ENCODE measurements at regions not wholly inside any gene's neighbourhood (a gene's known extent, or its start where the extent isn't known, plus 50 kb on each side); places are given as distances from the start of the nearest gene placed in this dataset.

DNA sequence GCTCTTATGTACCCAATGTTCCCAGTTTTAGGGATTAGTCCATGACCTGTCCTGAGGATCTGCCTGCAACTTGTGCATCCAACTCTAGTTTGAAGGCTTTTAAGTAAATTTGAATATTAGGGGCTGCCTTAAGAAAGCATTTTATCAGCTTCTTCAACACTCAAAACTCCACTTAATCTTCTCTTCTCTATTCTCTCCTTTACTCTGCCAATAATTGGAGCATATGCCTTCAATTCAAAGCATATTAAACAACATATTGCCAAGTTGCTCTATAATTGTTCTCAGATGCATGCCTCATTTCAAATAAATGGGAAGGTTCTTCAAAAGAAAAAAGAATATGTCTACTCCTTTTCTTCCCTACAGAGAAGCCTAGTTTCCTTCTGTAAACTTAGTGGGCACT is 84.8 kb upstream of the NCKAP5 start:
- TF ChIP-seq, protein P1, sequence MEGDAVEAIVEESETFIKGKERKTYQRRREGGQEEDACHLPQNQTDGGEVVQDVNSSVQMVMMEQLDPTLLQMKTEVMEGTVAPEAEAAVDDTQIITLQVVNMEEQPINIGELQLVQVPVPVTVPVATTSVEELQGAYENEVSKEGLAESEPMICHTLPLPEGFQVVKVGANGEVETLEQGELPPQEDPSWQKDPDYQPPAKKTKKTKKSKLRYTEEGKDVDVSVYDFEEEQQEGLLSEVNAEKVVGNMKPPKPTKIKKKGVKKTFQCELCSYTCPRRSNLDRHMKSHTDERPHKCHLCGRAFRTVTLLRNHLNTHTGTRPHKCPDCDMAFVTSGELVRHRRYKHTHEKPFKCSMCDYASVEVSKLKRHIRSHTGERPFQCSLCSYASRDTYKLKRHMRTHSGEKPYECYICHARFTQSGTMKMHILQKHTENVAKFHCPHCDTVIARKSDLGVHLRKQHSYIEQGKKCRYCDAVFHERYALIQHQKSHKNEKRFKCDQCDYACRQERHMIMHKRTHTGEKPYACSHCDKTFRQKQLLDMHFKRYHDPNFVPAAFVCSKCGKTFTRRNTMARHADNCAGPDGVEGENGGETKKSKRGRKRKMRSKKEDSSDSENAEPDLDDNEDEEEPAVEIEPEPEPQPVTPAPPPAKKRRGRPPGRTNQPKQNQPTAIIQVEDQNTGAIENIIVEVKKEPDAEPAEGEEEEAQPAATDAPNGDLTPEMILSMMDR (IDR thresholded peaks at IDR 0.05), result no peak
- no peak for TF ChIP-seq ZFX (IDR thresholded peaks at IDR 0.05; ENCODE audit: borderline replicate concordance)

All from 22Rv1 (cell line).